Stomach smooth muscle (tissue), 2 donors: ENCODE measurements at regions not wholly inside any gene's neighbourhood (a gene's known extent, or its start where the extent isn't known, plus 50 kb on each side); places are given as distances from the start of the nearest gene placed in this dataset.

Experiments
- H3K27ac ChIP-seq: one replicate; pipeline ENCODE4 v1.7.0; 2013; ENCODE audit warnings: mild to moderate bottlenecking, low read length, inconsistent platforms
- H3K27me3 ChIP-seq, 2 donors: one replicate each; pipeline ENCODE4 v1.7.0; 2013; ENCODE audit warnings: low read length in 2 of 2; ENCODE audit not compliant: insufficient read depth in 2 of 2, control insufficient read depth in 1 of 2
- H3K36me3 ChIP-seq, 2 donors: one replicate each; pipeline ENCODE4 v1.7.0; 2013; ENCODE audit warnings: low read length in 2 of 2; ENCODE audit not compliant: control insufficient read depth in 2 of 2, insufficient read depth in 2 of 2
- H3K4me1 ChIP-seq: one replicate; pipeline ENCODE4 v1.7.0; 2013; ENCODE audit warnings: low read length; ENCODE audit not compliant: control insufficient read depth, insufficient read depth
- H3K4me3 ChIP-seq, 2 donors: one replicate each; pipeline ENCODE4 v1.7.0; 2013; ENCODE audit warnings: low read length in 2 of 2
- H3K9ac ChIP-seq, 2 donors: one replicate each; pipeline ENCODE4 v1.7.0; 2013; ENCODE audit warnings: low read length in 2 of 2, mild to moderate bottlenecking in 1 of 2
- H3K9me3 ChIP-seq, 2 donors: one replicate each; pipeline ENCODE4 v1.7.0; 2013; ENCODE audit warnings: low read length in 2 of 2; ENCODE audit not compliant: control insufficient read depth in 2 of 2
- donor health status: healthy.
- donor health status: Pancreatic carcinoma.

DNA sequence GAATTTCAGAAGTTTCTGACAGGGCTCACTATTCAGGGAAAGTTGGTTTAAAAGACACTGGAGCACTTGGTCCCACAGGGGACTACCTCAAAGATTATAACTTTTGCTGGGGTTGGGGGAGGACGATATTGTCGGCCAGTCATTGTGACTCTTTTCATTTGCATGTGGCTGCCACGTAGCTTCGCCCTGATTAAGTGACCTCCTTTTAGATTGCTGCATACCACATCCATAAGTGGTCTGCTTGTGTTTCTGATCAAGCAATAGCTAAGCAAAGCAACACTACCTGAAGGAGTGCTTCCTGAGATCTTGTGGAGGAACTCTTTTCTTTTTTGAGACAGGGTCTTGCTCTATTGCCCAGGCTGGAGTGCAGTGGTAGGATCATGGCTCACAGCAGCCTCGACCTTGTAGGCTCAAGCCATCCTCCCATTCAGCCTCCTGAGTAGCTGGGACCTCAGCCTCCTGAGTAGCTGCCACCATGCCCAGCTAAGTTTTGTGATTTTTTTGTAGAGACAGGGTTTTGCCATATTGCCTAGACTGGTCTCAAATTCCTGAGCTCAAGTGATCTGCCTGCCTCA is 691.3 kb downstream of the EPM2A start:
- Histone ChIP-seq H3K27ac (peak overlapping the region; percentile 26), H3K4me3 (no peak overlapping the region), H3K9me3 (no peaks in the 10 kb centered on the region), H3K9ac (no peak overlapping the region), H3K27me3 (no peaks in the 10 kb centered on the region), H3K36me3 (no peaks in the 10 kb centered on the region), H3K4me1 (no peaks in the 10 kb centered on the region)

DNA sequence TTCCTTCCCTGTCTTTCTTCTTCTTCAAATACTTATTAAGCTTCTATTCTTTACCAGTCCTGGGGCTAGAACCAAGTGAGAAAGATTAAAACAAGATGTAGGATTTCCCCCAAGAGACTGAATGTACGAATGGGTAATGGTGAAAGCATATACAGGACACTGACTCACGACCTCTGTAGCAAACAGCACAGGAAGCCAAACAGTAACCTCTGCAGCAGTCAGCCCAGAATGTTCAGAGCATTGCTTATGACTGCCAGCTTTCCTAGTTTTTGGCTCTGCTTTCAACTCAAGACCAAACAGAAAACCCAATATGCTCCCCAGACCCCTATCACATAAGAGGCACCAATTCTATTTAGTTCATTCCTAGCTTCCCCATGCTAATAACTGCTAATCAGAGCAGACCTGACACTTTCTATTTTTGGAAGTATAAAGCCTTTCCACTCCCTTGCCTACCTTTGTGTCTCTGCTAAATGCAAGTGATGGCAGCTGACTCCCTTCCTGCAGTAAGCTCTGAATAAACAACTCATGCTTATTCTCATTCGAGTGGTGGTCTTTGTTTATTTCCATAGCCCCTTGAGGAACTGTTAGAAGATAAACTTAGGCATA is 690.6 kb downstream of the EPM2A start:
- no peaks in the 10 kb centered on the region for H3K27me3 ChIP-seq
- H3K9ac ChIP-seq, result no peak overlapping the region
- H3K4me3 ChIP-seq, result no peak overlapping the region
- no peaks in the 10 kb centered on the region for H3K36me3 ChIP-seq
- no peaks in the 10 kb centered on the region for H3K9me3 ChIP-seq
- peak overlapping the region; percentile 26 for H3K27ac ChIP-seq
- no peaks in the 10 kb centered on the region for H3K4me1 ChIP-seq

GRCh38 chr6:145045582-145045981 is 689.7 kb downstream of the EPM2A start:
- H3K9me3 ChIP-seq, result no peaks in the 10 kb centered on the region
- H3K9ac ChIP-seq, result no peak overlapping the region
- no peaks in the 10 kb centered on the region for H3K4me1 ChIP-seq
- no peak overlapping the region for H3K4me3 ChIP-seq
- H3K27me3 ChIP-seq, result no peaks in the 10 kb centered on the region
- H3K27ac ChIP-seq, result no peak overlapping the region
- no peaks in the 10 kb centered on the region for H3K36me3 ChIP-seq

DNA sequence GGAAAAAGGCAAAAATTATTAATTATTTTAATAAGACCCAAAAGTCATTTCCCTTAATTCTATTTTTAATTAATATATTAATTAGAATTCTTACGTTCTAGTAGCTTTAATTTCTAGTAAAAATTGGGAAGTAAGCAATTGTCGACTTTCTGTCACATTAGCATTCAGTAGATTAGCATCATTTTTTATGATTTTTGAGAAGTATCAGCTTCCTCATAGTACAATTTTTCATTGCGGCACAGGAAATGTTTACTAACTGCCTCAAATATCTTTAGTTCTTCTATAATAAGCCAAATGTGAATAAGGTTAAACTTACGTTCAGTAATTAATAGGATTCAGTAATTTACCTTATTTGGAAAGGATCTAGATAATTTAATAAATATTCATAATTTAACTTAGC is 687.4 kb downstream of the EPM2A start:
- no peaks in the 10 kb centered on the region for H3K27me3 ChIP-seq
- H3K4me1 ChIP-seq, result no peaks in the 10 kb centered on the region
- H3K9ac ChIP-seq, result no peak overlapping the region
- H3K4me3 ChIP-seq, result no peak overlapping the region
- H3K9me3 ChIP-seq, result no peaks in the 10 kb centered on the region
- H3K36me3 ChIP-seq, result no peaks in the 10 kb centered on the region
- H3K27ac ChIP-seq, result no peak overlapping the region

GRCh38 chr6:145051661-145052060 is 683.7 kb downstream of the EPM2A start:
- Histone ChIP-seq H3K4me3 (no peak overlapping the region), H3K36me3 (no peaks in the 10 kb centered on the region), H3K27me3 (no peaks in the 10 kb centered on the region), H3K9ac (no peak overlapping the region), H3K9me3 (no peaks in the 10 kb centered on the region), H3K27ac (no peak overlapping the region), H3K4me1 (no peaks in the 10 kb centered on the region)

DNA sequence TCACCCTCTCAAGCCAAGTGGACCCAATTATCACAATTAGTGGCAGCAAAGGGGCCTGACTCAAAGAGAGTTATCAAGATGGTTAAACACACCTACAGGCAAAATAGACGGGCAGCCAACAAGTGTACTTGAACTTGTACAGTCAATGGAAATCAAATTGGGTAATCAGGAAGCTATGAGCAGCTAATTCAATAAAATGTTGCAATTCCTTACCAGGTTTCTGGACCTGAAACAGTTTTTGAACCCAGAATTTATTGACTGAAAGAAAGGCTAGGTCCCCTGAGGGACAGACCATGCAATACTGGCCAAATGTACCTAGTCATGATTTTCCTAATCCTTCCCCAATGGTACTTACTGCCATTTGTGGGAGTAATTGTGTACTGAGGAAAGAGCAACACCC is 679.8 kb downstream of the EPM2A start:
- no peak overlapping the region for H3K4me3 ChIP-seq
- no peaks in the 10 kb centered on the region for H3K9me3 ChIP-seq
- no peaks in the 10 kb centered on the region for H3K36me3 ChIP-seq
- H3K9ac ChIP-seq, result no peak overlapping the region
- no peaks in the 10 kb centered on the region for H3K4me1 ChIP-seq
- no peaks in the 10 kb centered on the region for H3K27me3 ChIP-seq
- H3K27ac ChIP-seq, result no peak overlapping the region

- no peaks in the 10 kb centered on the region for H3K9me3 ChIP-seq
- H3K4me1 ChIP-seq, result no peaks in the 10 kb centered on the region
- no peaks in the 10 kb centered on the region for H3K36me3 ChIP-seq
- H3K27ac ChIP-seq, result no peak overlapping the region
- no peak overlapping the region for H3K4me3 ChIP-seq
- H3K9ac ChIP-seq, result no peak overlapping the region
- H3K27me3 ChIP-seq, result no peaks in the 10 kb centered on the region
These were observed 674.6 kb downstream of the EPM2A start for GRCh38 chr6:145060714-145061113.

- H3K27ac ChIP-seq, result no peak overlapping the region
- no peak overlapping the region for H3K9ac ChIP-seq
- H3K4me3 ChIP-seq, result no peak overlapping the region
- H3K4me1 ChIP-seq, result no peaks in the 10 kb centered on the region
- no peaks in the 10 kb centered on the region for H3K9me3 ChIP-seq
- no peaks in the 10 kb centered on the region for H3K27me3 ChIP-seq
- H3K36me3 ChIP-seq, result no peaks in the 10 kb centered on the region
These were observed 672.2 kb downstream of the EPM2A start for GRCh38 chr6:145063091-145063490.

DNA sequence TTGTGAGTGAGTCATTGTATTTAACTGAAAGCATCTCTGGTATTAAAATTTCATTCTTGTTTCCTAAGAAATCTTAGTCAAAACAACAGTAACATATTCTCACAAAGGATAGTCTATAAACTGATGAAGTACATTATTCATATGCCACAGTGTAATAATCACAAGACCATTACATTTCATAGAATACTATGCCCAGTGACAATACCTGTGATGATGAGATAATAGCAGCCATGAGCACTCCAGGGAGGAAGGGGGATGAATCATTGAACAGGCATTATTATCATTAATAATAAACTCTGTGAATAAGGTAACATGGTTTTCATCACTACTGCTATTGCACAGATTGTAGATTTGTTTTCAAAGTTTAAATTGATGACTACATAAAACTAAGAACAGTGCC is 667.9 kb downstream of the EPM2A start:
- H3K9ac ChIP-seq, result no peak overlapping the region
- H3K36me3 ChIP-seq, result no peaks in the 10 kb centered on the region
- no peaks in the 10 kb centered on the region for H3K27me3 ChIP-seq
- no peak overlapping the region for H3K4me3 ChIP-seq
- no peaks in the 10 kb centered on the region for H3K9me3 ChIP-seq
- H3K27ac ChIP-seq, result no peak overlapping the region
- H3K4me1 ChIP-seq, result no peaks in the 10 kb centered on the region

- H3K36me3 ChIP-seq, result no peaks in the 10 kb centered on the region
- no peaks in the 10 kb centered on the region for H3K4me1 ChIP-seq
- H3K9me3 ChIP-seq, result no peaks in the 10 kb centered on the region
- H3K9ac ChIP-seq, result no peak overlapping the region
- H3K27ac ChIP-seq, result no peak overlapping the region
- H3K4me3 ChIP-seq, result no peak overlapping the region
- no peaks in the 10 kb centered on the region for H3K27me3 ChIP-seq
These were observed 666.7 kb downstream of the EPM2A start for GRCh38 chr6:145068577-145068976.

- H3K9ac ChIP-seq, result no peak overlapping the region
- H3K4me3 ChIP-seq, result no peak overlapping the region
- no peaks in the 10 kb centered on the region for H3K9me3 ChIP-seq
- no peaks in the 10 kb centered on the region for H3K27me3 ChIP-seq
- no peaks in the 10 kb centered on the region for H3K36me3 ChIP-seq
- no peak overlapping the region for H3K27ac ChIP-seq
- no peaks in the 10 kb centered on the region for H3K4me1 ChIP-seq
These were observed 665.4 kb downstream of the EPM2A start for GRCh38 chr6:145069966-145070365.
